GM12878 (cell line): ENCODE measurements at regions not wholly inside any gene's neighbourhood (a gene's known extent, or its start where the extent isn't known, plus 50 kb on each side); places are given as distances from the start of the nearest gene placed in this dataset.

Source experiments
- ATAC-seq: fragments of 200-7000 bp; cut with Tn5 transposase; 3 replicates; pipeline ENCODE4 v1.9.1; 2020; ENCODE audit warnings: mild to moderate bottlenecking, moderate library complexity
- BruUV-seq: library from RNA; stranded (reverse); fragments of 400-500 nt; replicated peaks from 2 replicates; lab custom pipeline; 2021; lab: Mats Ljungman, UMichigan
- CTCF ChIA-PET: fragments of 300-600 bp; sonication (Branson Sonifier 250); formaldehyde crosslinking; extraction: SDS; loops from one replicate; lab custom pipeline; 2021; ENCODE audit warnings: inconsistent platforms; lab: Yijun Ruan, JAX
- POLR2A ChIA-PET: fragments of 350-600 bp; formaldehyde crosslinking; extraction: SDS; loops from one replicate; lab custom pipeline; 2021; ENCODE audit warnings: inconsistent platforms; lab: Charles Lee
- RAD21 ChIA-PET: fragments of 300-600 bp; sonication (Branson Sonifier 250); formaldehyde crosslinking; loops from one replicate; lab custom pipeline; 2023; ENCODE audit warnings: antibody characterized with exemption; ENCODE audit not compliant: unreplicated experiment; lab: Charles Lee
- SMC1A ChIA-PET: fragments of 300-600 bp; sonication (Branson Sonifier 250); formaldehyde crosslinking; loops from one replicate; lab custom pipeline; 2023; ENCODE audit not compliant: unreplicated experiment, uncharacterized antibody; lab: Charles Lee
- DNase-seq: peaks from one replicate; pipeline ENCODE4 v3.0.0-alpha.2; 2011; ENCODE audit warnings: low read depth, low spot score
- FAIRE-seq: peaks from 3 replicates; lab custom pipeline; 2011; peaks lifted over from hg19 to GRCh38; lab: Jason Lieb, UNC
- H2AFZ ChIP-seq: 2 replicates; pipeline ENCODE4 v1.6.0; 2011; ENCODE audit warnings: low read depth, low read length, control low read depth; ENCODE audit not compliant: control insufficient read depth
- H3K27ac ChIP-seq: 2 replicates; pipeline ENCODE4 v1.5.1; 2011; ENCODE audit warnings: control low read depth; ENCODE audit not compliant: control insufficient read depth, insufficient read depth
- H3K27me3 ChIP-seq, 2 experiments: replicated peaks in 1 of 2; 2 replicates each; pipeline versions ENCODE4 v1.6.0 to v1.6.1; 2011; ENCODE audit warnings: low read length in 1 of 2; ENCODE audit not compliant: control insufficient read depth in 2 of 2, insufficient read depth in 2 of 2
- H3K36me3 ChIP-seq, 2 experiments: 2 replicates each; pipeline ENCODE4 v1.5.1; 2011; ENCODE audit warnings: low read length in 1 of 2; ENCODE audit not compliant: control insufficient read depth in 2 of 2, insufficient read depth in 2 of 2
- H3K4me1 ChIP-seq: 2 replicates; pipeline ENCODE4 v1.6.1; 2011; ENCODE audit warnings: mild to moderate bottlenecking, low read length, moderate library complexity, mixed read lengths; ENCODE audit not compliant: control insufficient read depth, insufficient read depth
- H3K4me2 ChIP-seq: 2 replicates; pipeline ENCODE4 v1.6.0; 2011; ENCODE audit warnings: control low read depth; ENCODE audit not compliant: control insufficient read depth, insufficient read depth
- H3K4me3 ChIP-seq: fragments of 200-600 bp; sonication (generic); 2 replicates; pipeline ENCODE4 v1.5.1; 2016
- H3K79me2 ChIP-seq: 2 replicates; pipeline ENCODE4 v1.6.0; 2011; ENCODE audit warnings: low read length; ENCODE audit not compliant: control insufficient read depth, insufficient read depth
- H3K9ac ChIP-seq: 2 replicates; pipeline ENCODE4 v1.8.0; 2011; ENCODE audit warnings: low read length, control low read depth, mixed read lengths; ENCODE audit not compliant: control insufficient read depth, insufficient read depth
- H3K9me3 ChIP-seq: replicated peaks from 3 replicates; pipeline ENCODE4 v1.5.1; 2011; ENCODE audit warnings: mild to moderate bottlenecking, low read length; ENCODE audit not compliant: control insufficient read depth, insufficient read depth
- H4K20me1 ChIP-seq: 2 replicates; pipeline ENCODE4 v1.6.0; 2011; ENCODE audit not compliant: control insufficient read depth, insufficient read depth
- BCL11A ChIP-seq: IDR thresholded peaks from 2 replicates; pipeline ENCODE4 v1.6.1; 2011; ENCODE audit warnings: low read depth, low read length
- NFIC ChIP-seq: IDR thresholded peaks from 2 replicates; pipeline ENCODE4 v1.6.1; 2012; ENCODE audit warnings: low read depth, mild to moderate bottlenecking, inconsistent platforms, low read length, moderate library complexity
- RAD51 ChIP-seq: fragments of 450-650 bp; IDR thresholded peaks from 2 replicates; pipeline ENCODE4 v1.6.1; 2016; ENCODE audit warnings: moderate library complexity, mild to moderate bottlenecking, inconsistent platforms
- RB1 ChIP-seq: fragments of 450-650 bp; formaldehyde crosslinking; IDR thresholded peaks from 2 replicates; pipeline ENCODE4 v1.6.1; 2017; ENCODE audit warnings: mild to moderate bottlenecking, borderline replicate concordance
- TBL1XR1 ChIP-seq: IDR thresholded peaks from 2 replicates; pipeline ENCODE4 v1.6.1; 2012; ENCODE audit warnings: low read depth, low read length, improper control_type of control experiment
- WGBS: methylation state at CpG from one replicate; pipeline ENCODE4 v1.1.6; 2016; ENCODE audit warnings: low lambda C conversion rate; ENCODE audit not compliant: insufficient replicate concordance, insufficient coverage; ENCODE audit errors: missing lambda C conversion rate; 5-methylcytosine and 5-hydroxymethylcytosine counted together
- in situ Hi-C: fragments of 300-500 bp; cut with MboI; formaldehyde crosslinking; loops from 9 replicates; pipeline ENCODE4 v1.14.3; 2018; ENCODE audit warnings: mixed read lengths
- intact Hi-C: fragments of 100-400 bp; cut with micrococcal nuclease; formaldehyde crosslinking; loops from one replicate; pipeline ENCODE4 v1.14.2; 2022; ENCODE audit not compliant: unreplicated experiment
- TF ChIP-seq, protein P1 (sequence below): fragments of 450-650 bp; IDR thresholded peaks from 2 replicates; pipeline ENCODE4 v1.6.1; 2018; ENCODE audit warnings: mild to moderate bottlenecking, low read depth, moderate library complexity; ENCODE audit not compliant: partially characterized antibody
- TF ChIP-seq, protein P2 (sequence below): fragments of 450-650 bp; IDR thresholded peaks from 2 replicates; pipeline ENCODE4 v1.6.1; 2017; ENCODE audit warnings: mild to moderate bottlenecking, moderate library complexity

DNA sequence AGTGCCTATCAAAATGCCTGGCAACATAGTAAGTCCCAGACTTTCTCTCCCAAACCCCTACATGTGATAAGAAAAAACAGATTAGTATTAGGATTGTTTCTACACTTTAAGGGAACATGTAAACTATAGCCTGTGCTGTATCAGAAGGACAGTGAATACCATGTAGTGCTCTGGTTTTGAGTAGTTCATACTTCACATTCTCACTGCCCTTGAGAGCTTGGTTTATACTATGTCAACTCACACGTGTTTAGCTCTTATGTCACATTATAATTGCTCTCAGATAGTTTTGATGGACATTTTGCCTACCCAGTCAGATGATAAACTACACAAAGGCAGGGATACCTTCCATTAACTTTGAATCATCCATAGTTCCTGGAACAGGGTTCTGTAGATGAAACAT lies 58.0 kb upstream of the PGRMC2 start (continued):
- TF ChIP-seq, protein P1, sequence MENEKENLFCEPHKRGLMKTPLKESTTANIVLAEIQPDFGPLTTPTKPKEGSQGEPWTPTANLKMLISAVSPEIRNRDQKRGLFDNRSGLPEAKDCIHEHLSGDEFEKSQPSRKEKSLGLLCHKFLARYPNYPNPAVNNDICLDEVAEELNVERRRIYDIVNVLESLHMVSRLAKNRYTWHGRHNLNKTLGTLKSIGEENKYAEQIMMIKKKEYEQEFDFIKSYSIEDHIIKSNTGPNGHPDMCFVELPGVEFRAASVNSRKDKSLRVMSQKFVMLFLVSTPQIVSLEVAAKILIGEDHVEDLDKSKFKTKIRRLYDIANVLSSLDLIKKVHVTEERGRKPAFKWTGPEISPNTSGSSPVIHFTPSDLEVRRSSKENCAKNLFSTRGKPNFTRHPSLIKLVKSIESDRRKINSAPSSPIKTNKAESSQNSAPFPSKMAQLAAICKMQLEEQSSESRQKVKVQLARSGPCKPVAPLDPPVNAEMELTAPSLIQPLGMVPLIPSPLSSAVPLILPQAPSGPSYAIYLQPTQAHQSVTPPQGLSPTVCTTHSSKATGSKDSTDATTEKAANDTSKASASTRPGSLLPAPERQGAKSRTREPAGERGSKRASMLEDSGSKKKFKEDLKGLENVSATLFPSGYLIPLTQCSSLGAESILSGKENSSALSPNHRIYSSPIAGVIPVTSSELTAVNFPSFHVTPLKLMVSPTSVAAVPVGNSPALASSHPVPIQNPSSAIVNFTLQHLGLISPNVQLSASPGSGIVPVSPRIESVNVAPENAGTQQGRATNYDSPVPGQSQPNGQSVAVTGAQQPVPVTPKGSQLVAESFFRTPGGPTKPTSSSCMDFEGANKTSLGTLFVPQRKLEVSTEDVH, result no peak
- TF ChIP-seq RB1, result no peak
- TF ChIP-seq BCL11A, result no peak

DNA sequence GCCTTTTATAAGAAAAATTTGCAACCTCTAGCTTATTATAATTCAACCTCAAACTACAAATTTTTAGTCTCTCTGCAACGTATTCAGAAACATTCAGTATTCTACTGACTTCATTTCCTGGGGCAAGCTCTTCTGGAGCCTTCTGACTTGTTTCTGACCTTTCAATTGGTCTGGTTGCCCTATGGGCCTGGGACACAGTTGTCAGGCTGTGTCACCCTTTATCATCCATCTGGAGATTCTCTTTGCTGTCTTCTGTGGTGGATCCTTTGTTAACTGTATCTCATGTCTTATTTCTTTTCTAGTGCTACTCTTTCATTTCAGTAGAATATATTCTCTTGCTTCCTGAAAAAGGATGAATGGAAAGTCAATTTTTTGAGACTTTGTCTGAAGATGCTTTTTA lies 55.1 kb upstream of the PGRMC2 start:
- WGBS, result 27% methylated on average over 1 of the region's 1 CpG
- SMC1A ChIA-PET, result no interaction called here
- Histone ChIP-seq H3K4me1 (no peaks in the 10 kb centered on the region), H4K20me1 (no peaks in the 10 kb centered on the region), H3K9ac (no peak overlapping the region), H3K9me3 (no peaks in the 10 kb centered on the region), H2AFZ (no peak overlapping the region), H3K79me2 (no peaks in the 10 kb centered on the region), H3K36me3 (no peaks in the 10 kb centered on the region)
- no peak for ATAC-seq
- CTCF ChIA-PET, result no interaction called here
- POLR2A ChIA-PET, result no interaction called here
- BruUV-seq, result no TSS peak
- FAIRE-seq, result no peak
- TF ChIP-seq, protein P2, sequence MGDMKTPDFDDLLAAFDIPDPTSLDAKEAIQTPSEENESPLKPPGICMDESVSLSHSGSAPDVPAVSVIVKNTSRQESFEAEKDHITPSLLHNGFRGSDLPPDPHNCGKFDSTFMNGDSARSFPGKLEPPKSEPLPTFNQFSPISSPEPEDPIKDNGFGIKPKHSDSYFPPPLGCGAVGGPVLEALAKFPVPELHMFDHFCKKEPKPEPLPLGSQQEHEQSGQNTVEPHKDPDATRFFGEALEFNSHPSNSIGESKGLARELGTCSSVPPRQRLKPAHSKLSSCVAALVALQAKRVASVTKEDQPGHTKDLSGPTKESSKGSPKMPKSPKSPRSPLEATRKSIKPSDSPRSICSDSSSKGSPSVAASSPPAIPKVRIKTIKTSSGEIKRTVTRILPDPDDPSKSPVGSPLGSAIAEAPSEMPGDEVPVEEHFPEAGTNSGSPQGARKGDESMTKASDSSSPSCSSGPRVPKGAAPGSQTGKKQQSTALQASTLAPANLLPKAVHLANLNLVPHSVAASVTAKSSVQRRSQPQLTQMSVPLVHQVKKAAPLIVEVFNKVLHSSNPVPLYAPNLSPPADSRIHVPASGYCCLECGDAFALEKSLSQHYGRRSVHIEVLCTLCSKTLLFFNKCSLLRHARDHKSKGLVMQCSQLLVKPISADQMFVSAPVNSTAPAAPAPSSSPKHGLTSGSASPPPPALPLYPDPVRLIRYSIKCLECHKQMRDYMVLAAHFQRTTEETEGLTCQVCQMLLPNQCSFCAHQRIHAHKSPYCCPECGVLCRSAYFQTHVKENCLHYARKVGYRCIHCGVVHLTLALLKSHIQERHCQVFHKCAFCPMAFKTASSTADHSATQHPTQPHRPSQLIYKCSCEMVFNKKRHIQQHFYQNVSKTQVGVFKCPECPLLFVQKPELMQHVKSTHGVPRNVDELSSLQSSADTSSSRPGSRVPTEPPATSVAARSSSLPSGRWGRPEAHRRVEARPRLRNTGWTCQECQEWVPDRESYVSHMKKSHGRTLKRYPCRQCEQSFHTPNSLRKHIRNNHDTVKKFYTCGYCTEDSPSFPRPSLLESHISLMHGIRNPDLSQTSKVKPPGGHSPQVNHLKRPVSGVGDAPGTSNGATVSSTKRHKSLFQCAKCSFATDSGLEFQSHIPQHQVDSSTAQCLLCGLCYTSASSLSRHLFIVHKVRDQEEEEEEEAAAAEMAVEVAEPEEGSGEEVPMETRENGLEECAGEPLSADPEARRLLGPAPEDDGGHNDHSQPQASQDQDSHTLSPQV, result no peak
- no peak for TF ChIP-seq TBL1XR1
- no peak for TF ChIP-seq NFIC
- TF ChIP-seq RAD51, result no peak
- TF ChIP-seq, all 136 proteins: peak for 0
- RAD21 ChIA-PET, result no interaction called here
- intact Hi-C loops (no loop called here), in situ Hi-C loops (no loop called here)
- H3K27ac ChIP-seq, result no peak overlapping the region
- no peak for DNase-seq
- no peaks in the 10 kb centered on the region for H3K27me3 ChIP-seq
- no peak overlapping the region for H3K4me3 ChIP-seq
- no peak overlapping the region for H3K4me2 ChIP-seq
